ENCODE measurements at regions not wholly inside any gene's neighbourhood (a gene's known extent, or its start where the extent isn't known, plus 50 kb on each side); places are given as distances from the start of the nearest gene placed in this dataset.
"Not testable (repeated sequence)": the region's sequence is repeated elsewhere in the genome, so short reads cannot be mapped to it uniquely, and the experiment has no call there.

GRCh38 chr1:188594542-188595235 lies 1765.9 kb downstream of the PLA2G4A start:
- DNase-seq (ENCODE audit: low read depth in 3 of 3) = no peak

- DNase-seq (ENCODE audit: low read depth in 3 of 3) = no peak
Measured at GRCh38 chr1:188599313-188599712, 1770.6 kb downstream of the PLA2G4A start.

GRCh38 chr1:188611432-188611831 lies 1782.7 kb downstream of the PLA2G4A start:
- no peak for DNase-seq (ENCODE audit: low read depth in 3 of 3)

GRCh38 chr1:188615321-188615720 lies 1786.6 kb downstream of the PLA2G4A start:
- DNase-seq (ENCODE audit: low read depth in 3 of 3) = no peak

- no peak for DNase-seq (ENCODE audit: low read depth in 3 of 3)
Measured at GRCh38 chr1:188620236-188620635, 1791.5 kb downstream of the PLA2G4A start.

GRCh38 chr1:188641566-188642211 lies 1812.9 kb downstream of the PLA2G4A start:
- DNase-seq (ENCODE audit: low read depth in 3 of 3) = no peak

- DNase-seq (ENCODE audit: low read depth in 3 of 3) = no peak
Measured at GRCh38 chr1:188642704-188643103, 1814.0 kb downstream of the PLA2G4A start.

GRCh38 chr1:188652678-188653077 lies 1823.9 kb downstream of the PLA2G4A start:
- no peak for DNase-seq (ENCODE audit: low read depth in 3 of 3)

GRCh38 chr1:188655966-188656365 lies 1821.7 kb downstream of the BRINP3 start:
- DNase-seq (ENCODE audit: low read depth in 3 of 3) = not testable (repeated sequence)

GRCh38 chr1:188660572-188660971 lies 1817.1 kb downstream of the BRINP3 start:
- no peak for DNase-seq (ENCODE audit: low read depth in 3 of 3)

- DNase-seq (ENCODE audit: low read depth in 3 of 3) = no peak
Measured at GRCh38 chr1:188665477-188665876, 1812.2 kb downstream of the BRINP3 start.

GRCh38 chr1:188668083-188668482 lies 1809.6 kb downstream of the BRINP3 start:
- DNase-seq (ENCODE audit: low read depth in 3 of 3) = no peak

GRCh38 chr1:188669728-188670382 lies 1807.8 kb downstream of the BRINP3 start:
- DNase-seq (ENCODE audit: low read depth in 3 of 3) = no peak

GRCh38 chr1:188670837-188671236 lies 1806.8 kb downstream of the BRINP3 start:
- no peak for DNase-seq (ENCODE audit: low read depth in 3 of 3)

GRCh38 chr1:188672153-188672552 lies 1805.5 kb downstream of the BRINP3 start:
- no peak for DNase-seq (ENCODE audit: low read depth in 3 of 3)

GRCh38 chr1:188689542-188689941 lies 1788.1 kb downstream of the BRINP3 start:
- no peak for DNase-seq (ENCODE audit: low read depth in 3 of 3)

GRCh38 chr1:188700116-188700515 lies 1777.5 kb downstream of the BRINP3 start:
- no peak for DNase-seq (ENCODE audit: low read depth in 3 of 3)

- DNase-seq (ENCODE audit: low read depth in 3 of 3) = no peak
Measured at GRCh38 chr1:188706742-188707141, 1770.9 kb downstream of the BRINP3 start.

GRCh38 chr1:188708795-188709535 lies 1768.7 kb downstream of the BRINP3 start:
- DNase-seq (ENCODE audit: low read depth in 3 of 3) = no peak

GRCh38 chr1:188715566-188715965 lies 1762.1 kb downstream of the BRINP3 start:
- no peak for DNase-seq (ENCODE audit: low read depth in 3 of 3)

- DNase-seq (ENCODE audit: low read depth in 3 of 3) = no peak
Measured at GRCh38 chr1:188719735-188720134, 1757.9 kb downstream of the BRINP3 start.

- no peak for DNase-seq (ENCODE audit: low read depth in 3 of 3)
Measured at GRCh38 chr1:188723332-188724020, 1754.2 kb downstream of the BRINP3 start.

All from stimulated activated CD4-positive, alpha-beta T cell treated with anti-CD3 and anti-CD28 coated beads, TNF-alpha, amount 100 ng/mL, for 48 hours (primary cell).